AG10803 (cell line): ENCODE measurements at regions not wholly inside any gene's neighbourhood (a gene's known extent, or its start where the extent isn't known, plus 50 kb on each side); places are given as distances from the start of the nearest gene placed in this dataset.

Source experiments
- DNase-seq: peaks from one replicate; pipeline ENCODE4 v3.0.0; 2010; ENCODE audit warnings: low read depth
- H3K4me3 ChIP-seq: 2 replicates; pipeline ENCODE4 v1.5.1; 2011; ENCODE audit warnings: mild to moderate bottlenecking, low read length, control low read depth
- TF ChIP-seq, protein P1 (sequence below): conservative IDR thresholded peaks from 2 replicates; pipeline ENCODE4 v1.5.1; 2011; ENCODE audit warnings: mild to moderate bottlenecking, low read length, control low read depth, inconsistent platforms

DNA sequence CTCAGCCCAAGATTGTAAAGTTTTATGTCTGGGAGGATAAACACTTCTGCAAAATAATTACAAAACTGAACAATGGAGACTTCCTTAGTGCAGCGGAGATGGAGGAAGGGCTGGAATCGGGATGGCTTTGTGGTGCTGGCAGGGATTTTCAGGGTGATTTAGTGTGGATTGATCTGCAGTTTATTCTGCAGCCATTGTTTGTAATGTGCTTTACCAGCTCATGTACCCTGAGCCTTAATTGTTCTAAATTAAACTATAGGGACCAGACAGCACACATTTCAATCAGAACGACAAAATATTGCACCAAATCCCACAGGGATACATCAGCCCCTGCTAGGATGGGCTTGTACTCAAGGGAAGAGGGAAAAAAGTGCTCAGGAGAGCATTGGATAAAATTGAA is 103.2 kb upstream of the ONECUT1 start:
- H3K4me3 ChIP-seq = no peak overlapping the region
- TF ChIP-seq, protein P1, sequence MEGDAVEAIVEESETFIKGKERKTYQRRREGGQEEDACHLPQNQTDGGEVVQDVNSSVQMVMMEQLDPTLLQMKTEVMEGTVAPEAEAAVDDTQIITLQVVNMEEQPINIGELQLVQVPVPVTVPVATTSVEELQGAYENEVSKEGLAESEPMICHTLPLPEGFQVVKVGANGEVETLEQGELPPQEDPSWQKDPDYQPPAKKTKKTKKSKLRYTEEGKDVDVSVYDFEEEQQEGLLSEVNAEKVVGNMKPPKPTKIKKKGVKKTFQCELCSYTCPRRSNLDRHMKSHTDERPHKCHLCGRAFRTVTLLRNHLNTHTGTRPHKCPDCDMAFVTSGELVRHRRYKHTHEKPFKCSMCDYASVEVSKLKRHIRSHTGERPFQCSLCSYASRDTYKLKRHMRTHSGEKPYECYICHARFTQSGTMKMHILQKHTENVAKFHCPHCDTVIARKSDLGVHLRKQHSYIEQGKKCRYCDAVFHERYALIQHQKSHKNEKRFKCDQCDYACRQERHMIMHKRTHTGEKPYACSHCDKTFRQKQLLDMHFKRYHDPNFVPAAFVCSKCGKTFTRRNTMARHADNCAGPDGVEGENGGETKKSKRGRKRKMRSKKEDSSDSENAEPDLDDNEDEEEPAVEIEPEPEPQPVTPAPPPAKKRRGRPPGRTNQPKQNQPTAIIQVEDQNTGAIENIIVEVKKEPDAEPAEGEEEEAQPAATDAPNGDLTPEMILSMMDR = no peak
- DNase-seq = no peak

DNA sequence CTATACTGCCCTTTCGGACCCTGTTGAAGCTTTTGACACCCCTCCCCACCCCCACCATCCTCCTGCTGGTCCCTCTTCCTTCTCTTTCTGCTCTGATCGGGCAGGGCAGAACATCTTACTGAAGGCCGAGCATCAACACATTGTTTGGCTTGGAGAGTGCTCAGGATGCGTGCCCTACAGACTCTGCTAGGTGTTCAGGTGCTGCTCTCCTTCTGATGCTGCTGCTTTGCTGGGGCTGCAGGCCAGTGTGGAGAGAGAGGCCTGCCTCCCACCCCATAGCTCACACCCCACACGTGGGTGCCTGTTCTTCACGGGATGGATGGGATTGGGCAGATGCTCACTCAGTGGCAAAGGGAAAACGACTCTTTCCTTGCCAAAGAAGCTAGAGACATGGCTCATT is 89.8 kb upstream of the ONECUT1 start:
- no peak overlapping the region for H3K4me3 ChIP-seq
- TF ChIP-seq, protein P1 = no peak
- no peak for DNase-seq

DNA sequence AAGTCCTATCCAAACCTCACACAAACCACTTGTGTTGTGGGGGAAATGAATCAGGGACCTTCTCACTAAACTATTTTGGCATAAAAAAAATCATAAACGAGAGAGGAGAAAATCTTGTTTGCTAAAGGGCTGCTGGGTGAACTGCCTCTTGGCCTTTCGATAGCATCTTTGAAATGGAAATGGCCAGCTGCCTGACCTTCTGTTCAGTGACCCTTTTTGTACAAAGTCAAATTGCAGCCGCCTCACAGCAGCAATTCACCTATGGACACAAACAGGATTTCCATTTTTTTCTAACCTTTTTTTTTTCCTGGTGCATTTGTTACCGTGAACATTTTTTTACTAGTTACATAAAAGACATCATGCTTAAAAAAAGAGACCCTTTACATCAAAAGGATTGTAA is 89.0 kb upstream of the ONECUT1 start:
- TF ChIP-seq, protein P1 = no peak
- DNase-seq = no peak
- no peak overlapping the region for H3K4me3 ChIP-seq

DNA sequence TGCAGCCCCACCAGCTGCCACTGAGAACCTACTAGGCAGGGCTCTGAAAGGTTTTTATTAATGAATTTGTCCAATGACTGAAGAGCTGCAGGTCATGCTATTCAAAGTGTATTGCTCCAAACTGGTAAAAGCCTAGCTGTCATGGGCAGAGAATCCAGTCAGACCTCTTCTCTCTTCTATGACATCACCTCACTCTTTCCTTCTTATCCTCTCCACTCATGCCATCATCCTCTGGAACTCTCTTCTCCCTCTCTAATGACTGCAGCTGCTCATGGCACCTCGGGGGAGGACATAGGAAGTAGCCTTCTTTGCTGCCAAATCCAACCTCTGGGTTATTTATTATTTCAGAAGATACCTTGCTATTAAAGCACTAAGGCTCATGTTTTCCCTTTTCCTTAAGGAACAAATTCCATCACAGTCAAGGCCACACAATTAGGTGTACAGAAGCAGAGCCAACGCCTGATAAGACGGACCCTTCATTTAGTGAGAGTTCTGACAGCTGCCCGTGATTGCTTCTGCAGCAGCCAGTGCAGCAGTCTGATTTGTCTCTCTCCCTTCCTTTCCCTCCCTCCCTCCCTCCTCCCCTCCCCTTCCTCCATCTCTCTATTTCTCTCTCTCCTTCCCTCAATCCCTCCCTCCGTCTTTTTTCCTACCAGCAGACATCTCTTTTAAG is 87.0 kb upstream of the ONECUT1 start:
- TF ChIP-seq, protein P1 = no peak
- DNase-seq = no peak
- no peak overlapping the region for H3K4me3 ChIP-seq

DNA sequence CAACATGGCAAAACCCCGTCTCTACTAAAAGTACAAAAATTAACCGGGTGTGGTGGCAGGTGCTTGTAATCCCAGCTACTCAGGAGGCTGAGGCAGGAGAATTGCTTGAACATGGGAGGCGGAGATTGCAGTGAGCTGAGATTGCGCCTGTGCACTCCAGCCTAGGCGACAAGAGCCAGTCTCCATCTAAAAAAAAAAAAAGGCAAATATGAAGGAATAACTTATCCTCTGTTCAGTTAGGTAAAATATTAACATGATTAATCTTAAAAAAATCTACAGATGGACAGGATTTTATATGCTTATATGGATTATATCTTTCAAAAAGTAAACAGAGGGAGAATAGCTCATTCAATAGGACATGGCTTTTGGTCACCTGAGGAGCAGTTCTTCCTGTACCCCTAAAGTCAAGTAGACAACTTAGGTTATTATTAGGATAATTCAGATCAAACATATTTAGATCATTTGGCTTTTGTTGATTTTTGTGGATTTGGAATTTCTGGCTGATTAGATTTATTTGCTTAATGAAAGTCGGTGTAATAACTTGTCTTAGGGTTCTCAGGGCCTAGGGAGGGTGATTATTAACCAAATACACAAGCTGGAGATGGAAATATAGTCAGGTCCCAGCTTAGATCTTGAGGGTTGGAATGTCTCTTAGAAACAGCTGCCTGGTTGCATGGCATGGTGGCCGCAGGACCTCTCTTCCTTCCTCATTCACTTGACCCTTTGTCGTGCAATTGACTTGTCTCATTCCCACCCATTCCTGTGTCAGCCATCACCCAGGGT is 82.1 kb upstream of the ONECUT1 start:
- TF ChIP-seq, protein P1 = no peak
- H3K4me3 ChIP-seq = no peak overlapping the region
- DNase-seq = no peak

DNA sequence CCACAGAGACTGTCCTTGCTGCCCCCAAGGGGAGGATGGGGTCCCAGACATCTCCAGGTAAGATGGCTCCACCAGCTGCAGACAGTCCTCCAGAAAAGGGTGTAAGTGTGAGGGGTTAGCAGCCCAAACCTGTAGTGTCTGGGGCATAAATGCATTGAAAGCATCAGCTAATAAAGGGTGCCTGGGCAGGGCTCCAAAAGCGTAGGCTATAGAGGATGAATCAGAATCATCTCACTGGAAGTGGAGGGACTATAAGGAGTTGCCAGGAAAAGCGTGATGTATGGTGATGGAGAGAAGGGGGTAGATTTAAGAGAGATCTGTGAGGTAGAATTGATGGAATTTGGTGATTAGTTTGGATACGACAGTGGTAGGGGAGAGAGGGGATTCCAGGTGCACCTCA is 79.9 kb upstream of the ONECUT1 start:
- no peak overlapping the region for H3K4me3 ChIP-seq
- no peak for DNase-seq
- TF ChIP-seq, protein P1 = no peak

DNA sequence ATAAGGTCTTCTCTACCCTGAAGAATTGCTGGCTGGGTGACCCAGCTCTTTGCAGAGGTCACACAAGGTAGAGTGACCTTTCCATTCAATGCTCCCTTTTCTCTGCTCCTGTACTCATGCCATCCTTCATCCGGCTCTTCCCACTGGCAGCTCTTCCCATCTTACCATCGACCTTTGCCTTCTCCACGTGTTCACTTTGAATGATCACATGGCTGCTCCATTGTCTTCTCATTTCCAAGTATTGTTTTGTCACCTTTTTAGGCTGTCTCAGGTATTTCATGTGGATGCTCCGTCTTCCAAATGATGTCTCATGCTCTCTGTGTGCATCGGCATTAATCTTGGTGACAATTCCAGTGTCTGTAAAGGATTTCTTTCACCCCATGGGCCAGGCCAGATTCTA is 76.6 kb upstream of the ONECUT1 start:
- TF ChIP-seq, protein P1 = no peak
- H3K4me3 ChIP-seq = no peak overlapping the region
- no peak for DNase-seq
